ENCODE measurements at regions not wholly inside any gene's neighbourhood (a gene's known extent, or its start where the extent isn't known, plus 50 kb on each side); places are given as distances from the start of the nearest gene placed in this dataset.

GRCh38 chr1:59236721-59237545 lies 60.0 kb upstream of the FGGY start:
- TF ChIP-seq TEAD4 (IDR thresholded peaks at IDR 0.05) (no peak), CREB1 (IDR thresholded peaks at IDR 0.05; ENCODE audit: low read depth) (no peak), REST (IDR thresholded peaks at IDR 0.05; ENCODE audit: low read depth) (no peak), EP300 (IDR thresholded peaks at IDR 0.05; ENCODE audit: borderline replicate concordance) (no peak), CEBPB (IDR thresholded peaks at IDR 0.05) (no peak), RAD21 (IDR thresholded peaks at IDR 0.05; ENCODE audit: low read depth) (no peak), MAX (IDR thresholded peaks at IDR 0.05) (no peak)

All from Ishikawa (cell line).